Stimulated activated CD4-positive, alpha-beta T cell treated with anti-CD3 and anti-CD28 coated beads, Interleukin-15, amount 100 ng/mL, for 1 hour (primary cell): ENCODE measurements at regions not wholly inside any gene's neighbourhood (a gene's known extent, or its start where the extent isn't known, plus 50 kb on each side); places are given as distances from the start of the nearest gene placed in this dataset.

Experiments
- DNase-seq, 2 donors: peaks; one replicate each; pipeline ENCODE4 v3.0.0-alpha.2; 2020; ENCODE audit warnings: low read depth in 1 of 2, low spot score in 1 of 2

GRCh38 chrX:109927663-109928273, 75.1 kb upstream of the TMEM164 start:
- DNase-seq, result no peak

GRCh38 chrX:109928596-109929335, 74.1 kb upstream of the TMEM164 start:
- DNase-seq, result no peak

- no peak for DNase-seq
Observed at GRCh38 chrX:109931677-109932076, 71.2 kb upstream of the TMEM164 start.

GRCh38 chrX:109934434-109934833, 68.5 kb upstream of the TMEM164 start:
- no peak for DNase-seq

GRCh38 chrX:109934935-109935334, 68.0 kb upstream of the TMEM164 start:
- no peak for DNase-seq

GRCh38 chrX:109936114-109936513, 66.8 kb upstream of the TMEM164 start:
- DNase-seq, result no peak

GRCh38 chrX:109936598-109936997, 66.3 kb upstream of the TMEM164 start:
- DNase-seq, result no peak

- DNase-seq, result no peak
Observed at GRCh38 chrX:109939498-109939897, 63.4 kb upstream of the TMEM164 start.

- DNase-seq, result no peak
Observed at GRCh38 chrX:109940411-109940810, 62.5 kb upstream of the TMEM164 start.

- DNase-seq, result no peak
Observed at GRCh38 chrX:109943092-109943739, 59.7 kb upstream of the TMEM164 start.

- DNase-seq, result no peak
Observed at GRCh38 chrX:109943740-109944092, 59.2 kb upstream of the TMEM164 start.

GRCh38 chrX:109952050-109952449, 50.9 kb upstream of the TMEM164 start:
- no peak for DNase-seq

- DNase-seq, result no peak
Observed at GRCh38 chrX:109952985-109953905, 49.7 kb upstream of the TMEM164 start.
